G401 (cell line): ENCODE measurements at regions not wholly inside any gene's neighbourhood (a gene's known extent, or its start where the extent isn't known, plus 50 kb on each side); places are given as distances from the start of the nearest gene placed in this dataset.

Source experiments
- DNase-seq: peaks from one replicate; pipeline ENCODE4 v3.0.0-alpha.2; 2015; ENCODE audit warnings: low spot score
- in situ Hi-C: cut with HindIII; loops from 2 replicates; pipeline ENCODE4 v1.10.0; 2016; ENCODE audit warnings: low sequenced_read_pairs, mixed read lengths

GRCh38 chrY:15805985-15806384 is 1281.7 kb downstream of the NLGN4Y start:
- in situ Hi-C loops, result no loop called here
- DNase-seq, result no peak

- in situ Hi-C loops, result no loop called here
- DNase-seq, result no peak
Measured at GRCh38 chrY:15814241-15814640, 1289.9 kb downstream of the NLGN4Y start.
